ENCODE measurements at regions not wholly inside any gene's neighbourhood (a gene's known extent, or its start where the extent isn't known, plus 50 kb on each side); places are given as distances from the start of the nearest gene placed in this dataset.
"Not testable (repeated sequence)": the region's sequence is repeated elsewhere in the genome, so short reads cannot be mapped to it uniquely, and the experiment has no call there.

- Histone ChIP-seq H3K27me3 (no peaks in the 10 kb centered on the region), H2AFZ (replicated peaks) (no peak overlapping the region), H3K36me3 (no peaks in the 10 kb centered on the region), H3K79me2 (ENCODE audit: low read depth) (no peaks in the 10 kb centered on the region), H3K9me3 (ENCODE audit: low read depth) (no peaks in the 10 kb centered on the region), H3K4me1 (no peaks in the 10 kb centered on the region), H4K20me1 (ENCODE audit: low read depth) (no peaks in the 10 kb centered on the region), H3K4me2 (no peak overlapping the region), H3F3A (ENCODE audit: low read depth) (no peaks in the 10 kb centered on the region), H3K4me3 (no peak overlapping the region), H3K9ac (no peak overlapping the region), H3K27ac (no peak overlapping the region)
- Mint-ChIP-seq H3K9me3 (no peaks in the 10 kb centered on the region), H3K4me1 (peaks cover 8% of the 10 kb centered on the region), H3K4me3 (no peak overlapping the region), H3K27ac (no peak overlapping the region), H3K36me3 (no peaks in the 10 kb centered on the region), H3K27me3 (ENCODE audit: insufficient read depth, low read depth) (peaks cover 2% of the 10 kb centered on the region)
- DNase-seq (ENCODE audit: low spot score), result no peak
- no peak for TF ChIP-seq EZH2phosphoT487 (IDR thresholded peaks at IDR 0.05)
- TF ChIP-seq CTCF (IDR thresholded peaks at IDR 0.05), result no peak
- TF ChIP-seq EZH2 (IDR thresholded peaks at IDR 0.05), result no peak
Measured at GRCh38 chr20:11995805-11996567, 78.3 kb downstream of the BTBD3 start.

- H3K27ac Mint-ChIP-seq; H3K79me2 ChIP-seq (ENCODE audit: low read depth): not testable (repeated sequence)
- peaks cover 13% of the 10 kb centered on the region for H3K9me3 Mint-ChIP-seq
Measured at GRCh38 chr20:12004776-12005175, 87.1 kb downstream of the BTBD3 start.

GRCh38 chr20:12012241-12013222 lies 94.8 kb downstream of the BTBD3 start:
- Histone ChIP-seq H2AFZ (replicated peaks) (no peak overlapping the region), H3K4me2 (no peak overlapping the region), H4K20me1 (ENCODE audit: low read depth) (no peaks in the 10 kb centered on the region), H3K36me3 (no peaks in the 10 kb centered on the region), H3K27ac (no peak overlapping the region), H3K4me3 (no peak overlapping the region), H3F3A (ENCODE audit: low read depth) (peaks cover 6% of the 10 kb centered on the region), H3K9me3 (ENCODE audit: low read depth) (no peaks in the 10 kb centered on the region), H3K4me1 (peaks cover 16% of the 10 kb centered on the region), H3K9ac (no peak overlapping the region), H3K27me3 (no peaks in the 10 kb centered on the region), H3K79me2 (ENCODE audit: low read depth) (no peaks in the 10 kb centered on the region)
- H3K9me3 Mint-ChIP-seq, result no peaks in the 10 kb centered on the region
- DNase-seq (ENCODE audit: low spot score), result peak; percentile 58
- no peak overlapping the region for H3K4me3 Mint-ChIP-seq
- H3K27ac Mint-ChIP-seq, result no peak overlapping the region
- H3K4me1 Mint-ChIP-seq, result peaks cover 4% of the 10 kb centered on the region
- no peaks in the 10 kb centered on the region for H3K36me3 Mint-ChIP-seq
- peaks cover 2% of the 10 kb centered on the region for H3K27me3 Mint-ChIP-seq (ENCODE audit: insufficient read depth, low read depth)
- no peak for TF ChIP-seq EZH2phosphoT487 (IDR thresholded peaks at IDR 0.05)
- peak; percentile 88 for TF ChIP-seq CTCF (IDR thresholded peaks at IDR 0.05)

More at GRCh38 chr20:12004776-12005175, 87.1 kb downstream of the BTBD3 start:
- H3K4me2 ChIP-seq; H3K27me3 ChIP-seq; DNase-seq (ENCODE audit: low spot score); H3K4me1 ChIP-seq; H3K36me3 Mint-ChIP-seq; H3K4me3 ChIP-seq; H3K9ac ChIP-seq; H2AFZ ChIP-seq (replicated peaks); H3K27me3 Mint-ChIP-seq (ENCODE audit: insufficient read depth, low read depth); H3K4me1 Mint-ChIP-seq; H3K4me3 Mint-ChIP-seq; H3K27ac ChIP-seq; H3K9me3 ChIP-seq (ENCODE audit: low read depth); H3K36me3 ChIP-seq; H3F3A ChIP-seq (ENCODE audit: low read depth); H4K20me1 ChIP-seq (ENCODE audit: low read depth): not testable (repeated sequence)
